HL-60 (cell line): ENCODE measurements at regions not wholly inside any gene's neighbourhood (a gene's known extent, or its start where the extent isn't known, plus 50 kb on each side); places are given as distances from the start of the nearest gene placed in this dataset.

Experiments
- POLR2AphosphoS5 ChIP-seq: IDR thresholded peaks from 2 replicates; pipeline ENCODE4 v1.6.1; 2012; ENCODE audit warnings: low read depth
- SPI1 ChIP-seq: IDR thresholded peaks from 2 replicates; pipeline ENCODE4 v1.6.1; 2012; ENCODE audit warnings: low read depth, mild to moderate bottlenecking, borderline replicate concordance
- TF ChIP-seq, protein P1 (sequence below): IDR thresholded peaks from one replicate; pipeline ENCODE4 v1.5.1; 2011; ENCODE audit warnings: low read length, control low read depth, inconsistent platforms; ENCODE audit not compliant: insufficient read depth

DNA sequence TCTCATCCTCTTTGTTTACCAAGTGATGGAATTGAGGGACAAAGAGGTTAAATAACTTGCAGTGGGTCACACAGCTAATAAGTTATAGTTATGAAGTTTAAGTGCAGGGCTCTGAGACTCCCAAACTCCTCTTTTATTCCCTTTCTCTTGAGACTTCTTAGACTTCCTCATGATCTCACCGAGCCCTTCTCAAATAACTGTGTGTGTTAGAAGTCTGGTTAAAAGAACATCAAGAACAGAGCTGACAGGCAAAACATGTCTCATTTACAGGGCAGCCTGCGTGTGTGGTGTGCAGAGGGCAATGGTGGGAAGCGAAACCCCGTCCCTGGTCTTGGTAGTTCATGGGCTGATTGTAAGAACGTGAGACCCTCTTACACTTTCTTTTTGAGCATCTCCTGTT, 368.0 kb downstream of the SLC4A3 start:
- TF ChIP-seq SPI1 = no peak
- TF ChIP-seq, protein P1, sequence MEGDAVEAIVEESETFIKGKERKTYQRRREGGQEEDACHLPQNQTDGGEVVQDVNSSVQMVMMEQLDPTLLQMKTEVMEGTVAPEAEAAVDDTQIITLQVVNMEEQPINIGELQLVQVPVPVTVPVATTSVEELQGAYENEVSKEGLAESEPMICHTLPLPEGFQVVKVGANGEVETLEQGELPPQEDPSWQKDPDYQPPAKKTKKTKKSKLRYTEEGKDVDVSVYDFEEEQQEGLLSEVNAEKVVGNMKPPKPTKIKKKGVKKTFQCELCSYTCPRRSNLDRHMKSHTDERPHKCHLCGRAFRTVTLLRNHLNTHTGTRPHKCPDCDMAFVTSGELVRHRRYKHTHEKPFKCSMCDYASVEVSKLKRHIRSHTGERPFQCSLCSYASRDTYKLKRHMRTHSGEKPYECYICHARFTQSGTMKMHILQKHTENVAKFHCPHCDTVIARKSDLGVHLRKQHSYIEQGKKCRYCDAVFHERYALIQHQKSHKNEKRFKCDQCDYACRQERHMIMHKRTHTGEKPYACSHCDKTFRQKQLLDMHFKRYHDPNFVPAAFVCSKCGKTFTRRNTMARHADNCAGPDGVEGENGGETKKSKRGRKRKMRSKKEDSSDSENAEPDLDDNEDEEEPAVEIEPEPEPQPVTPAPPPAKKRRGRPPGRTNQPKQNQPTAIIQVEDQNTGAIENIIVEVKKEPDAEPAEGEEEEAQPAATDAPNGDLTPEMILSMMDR = no peak
- TF ChIP-seq POLR2AphosphoS5 = no peak
